AG04449 (cell line): ENCODE measurements at regions not wholly inside any gene's neighbourhood (a gene's known extent, or its start where the extent isn't known, plus 50 kb on each side); places are given as distances from the start of the nearest gene placed in this dataset.

ENCODE experiments used
- CTCF ChIA-PET: fragments of 350-600 bp; formaldehyde crosslinking; extraction: SDS; loops from one replicate; lab custom pipeline; 2021; ENCODE audit warnings: antibody characterized with exemption; lab: Yijun Ruan, JAX
- POLR2A ChIA-PET: fragments of 400-600, 350-600 bp; formaldehyde crosslinking; extraction: SDS; loops from one replicate; lab custom pipeline; 2020; ENCODE audit warnings: antibody characterized with exemption, inconsistent platforms; lab: Yijun Ruan, JAX
- DNase-seq: peaks from one replicate; pipeline ENCODE4 v3.0.0-alpha.2; 2010; ENCODE audit warnings: low read depth, low spot score
- H3K4me3 ChIP-seq: 2 replicates; pipeline ENCODE4 v1.5.1; 2011; ENCODE audit warnings: low read depth, mild to moderate bottlenecking, control low read depth, low read length
- TF ChIP-seq, protein P1 (sequence below): IDR thresholded peaks from one replicate; pipeline ENCODE4 v1.5.1; 2011; ENCODE audit warnings: mild to moderate bottlenecking, moderate library complexity, low read length, control low read depth, inconsistent platforms; ENCODE audit not compliant: insufficient read depth; ENCODE audit errors: missing control alignments

DNA sequence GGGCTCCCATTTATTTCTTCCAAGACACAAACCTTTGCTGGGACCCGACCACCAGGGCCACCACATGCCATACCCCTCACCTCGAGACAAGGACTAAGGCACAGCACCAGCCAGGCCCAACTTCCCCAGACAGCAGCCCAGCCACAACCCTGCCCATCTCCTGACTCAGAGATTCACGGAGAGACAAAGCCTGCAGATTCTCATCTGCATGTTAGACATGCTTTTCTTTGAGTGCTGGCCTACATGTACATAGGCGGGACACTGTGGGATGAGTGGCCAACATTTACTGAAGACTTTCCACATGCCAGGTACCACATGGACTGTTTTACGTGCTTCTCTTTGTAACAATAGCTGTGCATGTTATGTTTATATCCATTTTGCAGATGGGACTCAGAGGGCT is 221.3 kb upstream of the ZMIZ1 start:
- no peak overlapping the region for H3K4me3 ChIP-seq
- TF ChIP-seq, protein P1, sequence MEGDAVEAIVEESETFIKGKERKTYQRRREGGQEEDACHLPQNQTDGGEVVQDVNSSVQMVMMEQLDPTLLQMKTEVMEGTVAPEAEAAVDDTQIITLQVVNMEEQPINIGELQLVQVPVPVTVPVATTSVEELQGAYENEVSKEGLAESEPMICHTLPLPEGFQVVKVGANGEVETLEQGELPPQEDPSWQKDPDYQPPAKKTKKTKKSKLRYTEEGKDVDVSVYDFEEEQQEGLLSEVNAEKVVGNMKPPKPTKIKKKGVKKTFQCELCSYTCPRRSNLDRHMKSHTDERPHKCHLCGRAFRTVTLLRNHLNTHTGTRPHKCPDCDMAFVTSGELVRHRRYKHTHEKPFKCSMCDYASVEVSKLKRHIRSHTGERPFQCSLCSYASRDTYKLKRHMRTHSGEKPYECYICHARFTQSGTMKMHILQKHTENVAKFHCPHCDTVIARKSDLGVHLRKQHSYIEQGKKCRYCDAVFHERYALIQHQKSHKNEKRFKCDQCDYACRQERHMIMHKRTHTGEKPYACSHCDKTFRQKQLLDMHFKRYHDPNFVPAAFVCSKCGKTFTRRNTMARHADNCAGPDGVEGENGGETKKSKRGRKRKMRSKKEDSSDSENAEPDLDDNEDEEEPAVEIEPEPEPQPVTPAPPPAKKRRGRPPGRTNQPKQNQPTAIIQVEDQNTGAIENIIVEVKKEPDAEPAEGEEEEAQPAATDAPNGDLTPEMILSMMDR = no peak
- DNase-seq = no peak
- ChIA-PET CTCF (no interaction called here), POLR2A (no interaction called here)

DNA sequence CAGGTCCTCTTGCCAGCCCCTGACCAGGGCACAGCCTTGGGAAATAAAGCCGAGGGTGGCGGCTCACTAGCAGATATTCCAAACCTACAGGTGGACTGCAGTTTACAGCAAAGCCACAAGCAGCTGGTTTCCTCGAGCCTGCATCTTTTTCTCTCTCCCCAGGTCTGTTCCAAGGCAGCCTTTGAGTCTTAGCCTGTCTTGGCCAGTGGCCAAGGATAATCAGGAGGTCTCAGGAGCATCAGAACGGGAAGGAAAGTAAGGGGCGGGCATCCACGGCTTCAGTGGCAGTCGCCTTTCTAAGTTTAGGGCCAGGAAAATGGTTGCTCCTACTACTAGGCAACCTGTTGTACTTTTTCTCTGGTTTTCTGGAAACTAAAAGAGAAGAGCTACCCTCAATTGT is 219.7 kb upstream of the ZMIZ1 start:
- CTCF ChIA-PET = no interaction called here
- POLR2A ChIA-PET = interaction anchor here (0.7 kb wide), 1 partner anchor 10 kb away, joined by 3 read pairs; no protein-coding TSS in a partner anchor
- no peak for DNase-seq

DNA sequence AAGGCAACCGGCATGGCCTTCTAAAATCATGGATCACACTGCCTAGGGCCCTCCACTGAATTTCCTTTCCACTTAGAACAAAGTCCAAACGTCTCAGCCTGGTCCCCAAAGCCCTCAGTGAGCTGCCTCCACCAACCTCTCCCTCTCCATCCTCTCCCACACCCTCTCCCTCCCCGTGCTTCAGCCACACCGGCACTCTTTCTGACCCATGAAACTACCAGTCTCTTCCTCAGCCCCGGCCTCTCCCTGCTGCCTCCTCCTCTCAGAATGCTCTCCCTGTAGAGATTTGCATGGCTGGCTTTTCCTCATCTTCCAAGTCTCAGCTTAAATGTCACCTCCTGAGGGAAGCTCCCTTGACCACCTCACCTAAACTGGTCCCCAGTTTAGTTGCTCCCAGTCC is 219.0 kb upstream of the ZMIZ1 start:
- ChIA-PET CTCF (no interaction called here), POLR2A (interaction anchor here (0.7 kb wide), 1 partner anchor 11 kb away, joined by 3 read pairs; no protein-coding TSS in a partner anchor)
- no peak for DNase-seq
- TF ChIP-seq, protein P1 = no peak
- H3K4me3 ChIP-seq = no peak overlapping the region

More for the DNA sequence above, 219.7 kb upstream of the ZMIZ1 start:
- TF ChIP-seq, protein P1 = no peak
- H3K4me3 ChIP-seq = no peak overlapping the region

DNA sequence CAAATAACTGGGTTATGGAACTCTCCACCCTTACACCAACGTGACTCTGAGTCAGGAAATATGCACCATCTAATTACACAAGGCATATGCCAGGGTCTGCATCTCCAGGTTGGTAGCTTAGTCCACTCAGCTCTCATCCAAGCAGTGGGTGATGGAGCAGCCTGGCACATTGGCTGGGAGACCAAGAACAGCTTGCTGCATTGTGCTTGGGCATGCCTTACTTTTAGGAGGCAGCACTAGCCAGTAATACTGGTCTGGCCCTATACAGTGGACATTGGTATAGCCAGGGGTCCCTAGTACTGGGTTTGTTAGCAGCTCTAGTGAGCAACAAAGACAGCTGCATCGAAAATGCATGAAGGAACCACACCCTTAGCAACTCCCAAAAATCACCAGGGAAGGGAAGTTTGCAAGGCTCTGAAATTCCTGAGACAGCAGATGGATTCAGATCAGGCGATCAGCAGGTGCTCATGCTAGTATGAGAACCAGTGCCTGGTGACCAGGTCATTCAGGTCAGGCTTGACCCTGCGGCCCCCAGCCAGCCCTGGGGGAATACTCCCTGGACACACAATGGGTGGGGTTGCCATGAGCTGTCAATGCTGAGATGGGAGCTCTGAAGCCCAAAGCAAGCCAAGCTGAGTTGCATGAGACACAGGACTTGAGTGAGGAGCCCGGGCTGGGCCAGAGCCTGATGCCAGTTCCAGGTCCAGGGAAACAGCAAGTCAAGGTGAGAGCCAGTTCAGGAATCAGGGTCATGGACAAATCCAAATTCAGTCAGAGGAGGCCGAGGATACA is 217.9 kb upstream of the ZMIZ1 start:
- no peak for DNase-seq
- no peak overlapping the region for H3K4me3 ChIP-seq
- ChIA-PET POLR2A (no interaction called here), CTCF (no interaction called here)
- TF ChIP-seq, protein P1 = no peak

DNA sequence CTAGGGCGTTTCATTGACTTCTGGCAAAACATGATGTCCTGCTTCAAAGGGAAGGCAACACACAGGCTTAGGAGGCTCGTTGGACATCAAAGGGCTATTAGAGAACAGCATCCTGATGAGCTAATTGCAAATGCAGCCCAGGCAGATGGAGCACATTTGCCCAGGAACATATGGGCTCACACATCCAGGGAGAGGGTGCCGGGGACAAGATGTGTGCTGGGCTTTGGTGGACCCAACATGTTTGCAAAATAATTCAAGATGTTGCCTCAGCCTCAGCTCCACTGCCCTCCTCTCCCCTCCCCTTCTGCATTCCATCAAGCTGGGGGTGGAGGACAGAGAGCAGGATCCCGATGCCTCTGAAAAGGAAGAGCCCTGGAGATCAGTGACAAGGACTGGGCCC is 217.1 kb upstream of the ZMIZ1 start:
- TF ChIP-seq, protein P1 = no peak
- no peak overlapping the region for H3K4me3 ChIP-seq
- CTCF ChIA-PET = no interaction called here
- POLR2A ChIA-PET = no interaction called here
- no peak for DNase-seq

DNA sequence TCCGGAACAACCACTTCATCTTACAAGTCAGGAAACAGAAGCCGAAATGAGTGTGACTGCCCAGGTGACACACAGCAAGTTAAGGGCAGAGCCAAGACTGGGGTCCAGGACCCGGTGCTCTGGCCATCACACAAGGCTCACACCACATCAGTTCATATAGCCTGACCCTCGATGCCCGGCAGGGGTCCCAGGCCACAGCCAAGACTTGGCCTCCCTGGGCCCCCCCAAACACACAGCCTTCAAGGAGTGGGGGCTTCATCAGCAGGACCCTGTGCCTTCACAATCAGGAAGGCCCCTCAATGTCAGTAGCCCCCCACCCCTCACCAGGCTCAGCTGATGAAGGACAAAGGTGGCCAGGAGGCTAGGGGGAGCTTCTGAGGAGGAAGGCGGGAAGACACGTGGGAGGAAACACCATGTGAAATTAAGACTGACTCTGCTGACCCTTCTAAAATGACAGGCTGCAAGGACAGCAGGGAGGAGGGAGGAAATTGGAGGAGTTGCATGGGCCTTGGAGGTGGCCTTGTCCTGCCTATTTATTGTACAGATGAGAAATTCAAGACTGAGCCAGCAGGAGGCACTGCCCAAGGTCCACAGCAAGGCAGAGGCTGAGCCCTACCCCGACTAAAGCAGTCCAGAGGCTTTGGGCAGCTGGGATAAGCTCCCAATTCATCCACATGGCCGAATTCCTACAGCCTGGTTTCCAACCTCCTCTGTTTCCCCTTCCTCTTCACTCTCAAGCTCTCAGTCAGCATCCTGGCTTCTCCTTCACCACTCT is 216.1 kb upstream of the ZMIZ1 start:
- ChIA-PET POLR2A (no interaction called here), CTCF (interaction anchor here (0.7 to 1.9 kb wide), 3 partner anchors 12 to 27 kb away, joined by 3 to 5 read pairs (median 3); no protein-coding TSS in a partner anchor)
- DNase-seq = no peak
- TF ChIP-seq, protein P1 = peak; percentile 8
- no peak overlapping the region for H3K4me3 ChIP-seq
